Hepatocyte (in vitro differentiated cells): ENCODE measurements at regions not wholly inside any gene's neighbourhood (a gene's known extent, or its start where the extent isn't known, plus 50 kb on each side); places are given as distances from the start of the nearest gene placed in this dataset.

Experiments used
- DNase-seq: peaks from one replicate; pipeline ENCODE4 v3.0.0-alpha.2; 2016; ENCODE audit warnings: low spot score
- H2AFZ ChIP-seq: fragments of 200-600 bp; sonication (generic); 2 replicates; pipeline ENCODE4 v1.6.0; 2016; ENCODE audit warnings: antibody characterized with exemption, mild to moderate bottlenecking
- H3K27ac ChIP-seq: fragments of 200-600 bp; sonication (generic); 2 replicates; pipeline ENCODE4 v1.5.1; 2016; ENCODE audit warnings: mild to moderate bottlenecking
- H3K27me3 ChIP-seq: fragments of 200-600 bp; sonication (generic); 2 replicates; pipeline ENCODE4 v1.6.1; 2016
- H3K36me3 ChIP-seq: fragments of 200-600 bp; sonication (generic); replicated peaks from 2 replicates; pipeline ENCODE4 v1.5.1; 2016; ENCODE audit warnings: low read depth; ENCODE audit not compliant: insufficient read depth
- H3K4me1 ChIP-seq: fragments of 200-600 bp; sonication (generic); 2 replicates; pipeline ENCODE4 v1.5.1; 2016; ENCODE audit warnings: mild to moderate bottlenecking, moderate library complexity; ENCODE audit not compliant: insufficient read depth
- H3K4me2 ChIP-seq: fragments of 200-600 bp; sonication (generic); 2 replicates; pipeline ENCODE4 v1.6.0; 2016
- H3K4me3 ChIP-seq: fragments of 200-600 bp; sonication (generic); 2 replicates; pipeline ENCODE4 v1.5.1; 2016; ENCODE audit warnings: mild to moderate bottlenecking
- H3K79me2 ChIP-seq: fragments of 200-600 bp; sonication (generic); 2 replicates; pipeline ENCODE4 v1.6.0; 2017; ENCODE audit warnings: mild to moderate bottlenecking
- H3K9me2 ChIP-seq: fragments of 200-600 bp; sonication (generic); replicated peaks from 2 replicates; pipeline ENCODE4 v1.6.0; 2017; ENCODE audit warnings: mild to moderate bottlenecking; ENCODE audit not compliant: insufficient read depth
- H3K9me3 ChIP-seq: fragments of 200-600 bp; sonication (generic); 2 replicates; pipeline ENCODE4 v1.5.1; 2016; ENCODE audit warnings: low read depth, mild to moderate bottlenecking
- H4K20me1 ChIP-seq: fragments of 200-600 bp; sonication (generic); 2 replicates; pipeline ENCODE4 v1.6.0; 2016; ENCODE audit warnings: mild to moderate bottlenecking; ENCODE audit not compliant: insufficient read depth, poor library complexity, severe bottlenecking
- EZH2 ChIP-seq: fragments of 200-600 bp; sonication (generic); IDR thresholded peaks from 2 replicates; pipeline ENCODE4 v1.6.1; 2016; ENCODE audit warnings: antibody characterized with exemption, mild to moderate bottlenecking, borderline replicate concordance
- EZH2phosphoT487 ChIP-seq: fragments of 200-600 bp; sonication (generic); IDR thresholded peaks from one replicate; pipeline ENCODE4 v1.6.1; 2018; ENCODE audit warnings: antibody characterized with exemption, mild to moderate bottlenecking, low read depth, moderate library complexity; ENCODE audit not compliant: unreplicated experiment, severe bottlenecking
- WGBS: methylation state at CpG from one replicate; pipeline ENCODE4 v1.1.6; 2016; ENCODE audit warnings: low lambda C conversion rate; ENCODE audit errors: missing lambda C conversion rate; 5-methylcytosine and 5-hydroxymethylcytosine counted together
- TF ChIP-seq, protein P1 (sequence below): fragments of 200-600 bp; sonication (generic); IDR thresholded peaks from 2 replicates; pipeline ENCODE4 v1.5.1; 2016; ENCODE audit warnings: antibody characterized with exemption, mild to moderate bottlenecking; ENCODE audit not compliant: poor library complexity

DNA sequence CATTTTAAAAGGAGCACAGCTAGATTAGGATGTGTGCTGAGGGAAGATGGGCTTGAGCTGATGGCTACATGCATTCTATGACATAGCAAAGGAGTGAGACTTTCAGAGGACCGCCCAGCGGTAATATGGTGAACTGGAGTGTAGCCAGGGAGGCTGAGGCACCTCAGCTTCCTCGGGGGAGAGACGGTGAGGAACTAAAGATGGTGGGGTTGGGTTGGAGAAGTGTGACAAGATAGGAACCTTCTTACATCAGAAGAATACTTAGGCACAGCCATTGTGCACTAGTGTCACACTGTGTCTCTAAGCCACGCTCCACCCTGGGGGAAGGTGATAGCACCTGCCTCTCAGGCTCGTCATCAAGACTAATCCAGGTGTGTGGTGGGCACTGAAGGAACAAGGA is 118.0 kb upstream of the IRX2 start:
- DNase-seq: no peak
- Histone ChIP-seq H3K79me2 (no peaks in the 10 kb centered on the region), H3K4me3 (no peak overlapping the region), H3K4me2 (no peak overlapping the region), H3K36me3 (no peaks in the 10 kb centered on the region), H3K27me3 (no peaks in the 10 kb centered on the region), H3K4me1 (no peaks in the 10 kb centered on the region), H3K9me2 (no peaks in the 10 kb centered on the region), H3K27ac (no peak overlapping the region), H3K9me3 (no peaks in the 10 kb centered on the region), H4K20me1 (no peaks in the 10 kb centered on the region), H2AFZ (no peak overlapping the region)
- whole genome bisulfite sequencing: 90% methylated on average over 6 of the region's 6 CpGs
- no peak for TF ChIP-seq EZH2phosphoT487
- TF ChIP-seq EZH2: no peak
- TF ChIP-seq, protein P1, sequence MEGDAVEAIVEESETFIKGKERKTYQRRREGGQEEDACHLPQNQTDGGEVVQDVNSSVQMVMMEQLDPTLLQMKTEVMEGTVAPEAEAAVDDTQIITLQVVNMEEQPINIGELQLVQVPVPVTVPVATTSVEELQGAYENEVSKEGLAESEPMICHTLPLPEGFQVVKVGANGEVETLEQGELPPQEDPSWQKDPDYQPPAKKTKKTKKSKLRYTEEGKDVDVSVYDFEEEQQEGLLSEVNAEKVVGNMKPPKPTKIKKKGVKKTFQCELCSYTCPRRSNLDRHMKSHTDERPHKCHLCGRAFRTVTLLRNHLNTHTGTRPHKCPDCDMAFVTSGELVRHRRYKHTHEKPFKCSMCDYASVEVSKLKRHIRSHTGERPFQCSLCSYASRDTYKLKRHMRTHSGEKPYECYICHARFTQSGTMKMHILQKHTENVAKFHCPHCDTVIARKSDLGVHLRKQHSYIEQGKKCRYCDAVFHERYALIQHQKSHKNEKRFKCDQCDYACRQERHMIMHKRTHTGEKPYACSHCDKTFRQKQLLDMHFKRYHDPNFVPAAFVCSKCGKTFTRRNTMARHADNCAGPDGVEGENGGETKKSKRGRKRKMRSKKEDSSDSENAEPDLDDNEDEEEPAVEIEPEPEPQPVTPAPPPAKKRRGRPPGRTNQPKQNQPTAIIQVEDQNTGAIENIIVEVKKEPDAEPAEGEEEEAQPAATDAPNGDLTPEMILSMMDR: no peak

DNA sequence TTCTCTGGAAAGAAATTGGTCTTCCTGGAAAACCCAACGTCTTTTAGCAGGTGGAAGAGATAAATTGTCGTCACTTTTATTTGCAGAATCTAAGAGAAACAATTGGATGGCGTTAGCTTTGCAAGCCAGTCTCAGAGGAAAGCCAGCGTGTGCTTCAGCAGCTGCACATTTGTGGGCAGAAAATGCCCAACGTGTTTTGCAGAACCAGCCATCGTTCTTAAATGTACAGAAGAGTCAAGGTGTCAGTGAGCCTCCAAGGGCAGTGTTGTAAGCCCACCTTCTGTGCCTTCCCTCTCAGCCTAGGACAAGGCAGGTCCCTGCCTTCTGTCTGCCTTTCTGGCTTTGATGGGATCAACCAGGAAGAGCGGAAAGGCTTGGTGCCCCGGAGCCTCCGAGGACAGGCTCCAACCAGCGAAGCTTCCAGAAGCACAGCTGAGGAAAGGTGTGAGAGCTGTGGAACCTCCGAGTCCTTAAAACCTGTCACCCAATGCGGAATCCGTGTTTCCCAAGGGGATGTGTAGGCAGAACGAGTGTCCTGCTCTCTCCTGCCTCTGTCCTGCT is 116.0 kb upstream of the IRX2 start:
- H3K9me3 ChIP-seq: no peaks in the 10 kb centered on the region
- WGBS: 80% methylated on average over 14 of the region's 14 CpGs

DNA sequence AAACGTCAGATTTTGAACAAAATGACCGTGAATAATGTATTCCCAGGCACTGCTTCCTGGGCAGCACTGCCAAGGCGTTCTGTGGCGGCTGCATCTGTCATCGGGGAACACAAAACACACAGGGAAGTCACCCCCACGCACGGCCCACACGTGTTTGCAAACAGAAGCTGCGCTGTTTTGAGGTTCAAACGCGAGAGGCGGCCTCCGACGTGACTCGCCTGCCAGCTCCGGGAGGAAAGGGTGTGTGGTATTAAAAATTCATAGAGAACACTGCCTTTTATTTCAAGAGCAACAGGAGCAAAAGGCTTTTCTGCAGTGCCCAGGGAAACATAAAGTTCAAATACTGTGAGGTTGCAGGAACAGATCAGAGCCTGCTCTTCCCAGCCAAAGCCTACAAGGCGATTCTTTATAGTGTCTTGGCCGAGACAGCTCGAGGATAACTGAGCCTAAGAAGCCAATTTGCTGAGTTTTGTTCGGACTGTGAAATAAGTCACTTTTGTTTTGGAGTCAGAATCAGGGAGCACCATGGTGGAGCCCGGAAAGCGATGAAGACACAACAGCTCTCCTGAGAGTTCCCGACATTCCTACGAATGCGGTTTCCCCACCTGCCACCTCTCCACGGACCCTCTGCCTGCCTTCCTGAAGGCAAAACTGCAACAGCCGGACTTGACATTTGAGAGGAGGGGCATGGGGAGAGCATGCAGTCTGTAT is 115.3 kb upstream of the IRX2 start:
- Histone ChIP-seq H4K20me1 (no peaks in the 10 kb centered on the region), H3K4me1 (no peaks in the 10 kb centered on the region), H3K27ac (no peak overlapping the region), H2AFZ (no peak overlapping the region), H3K4me2 (no peak overlapping the region), H3K79me2 (no peaks in the 10 kb centered on the region), H3K36me3 (no peaks in the 10 kb centered on the region), H3K4me3 (no peak overlapping the region), H3K9me3 (no peaks in the 10 kb centered on the region), H3K9me2 (no peaks in the 10 kb centered on the region), H3K27me3 (no peaks in the 10 kb centered on the region)
- 93% methylated on average over 27 of the region's 27 CpGs for WGBS
- no peak for DNase-seq
- TF ChIP-seq EZH2phosphoT487: no peak
- no peak for TF ChIP-seq EZH2

More for the DNA sequence above, 116.0 kb upstream of the IRX2 start:
- TF ChIP-seq EZH2phosphoT487: no peak
- TF ChIP-seq, protein P1: no peak
- no peak for TF ChIP-seq EZH2
- Histone ChIP-seq H3K9me2 (no peaks in the 10 kb centered on the region), H3K36me3 (no peaks in the 10 kb centered on the region), H3K4me1 (no peaks in the 10 kb centered on the region), H3K27ac (no peak overlapping the region), H3K79me2 (no peaks in the 10 kb centered on the region), H3K4me3 (no peak overlapping the region), H3K27me3 (no peaks in the 10 kb centered on the region), H3K4me2 (no peak overlapping the region), H2AFZ (no peak overlapping the region), H4K20me1 (no peaks in the 10 kb centered on the region)
- DNase-seq: no peak

DNA sequence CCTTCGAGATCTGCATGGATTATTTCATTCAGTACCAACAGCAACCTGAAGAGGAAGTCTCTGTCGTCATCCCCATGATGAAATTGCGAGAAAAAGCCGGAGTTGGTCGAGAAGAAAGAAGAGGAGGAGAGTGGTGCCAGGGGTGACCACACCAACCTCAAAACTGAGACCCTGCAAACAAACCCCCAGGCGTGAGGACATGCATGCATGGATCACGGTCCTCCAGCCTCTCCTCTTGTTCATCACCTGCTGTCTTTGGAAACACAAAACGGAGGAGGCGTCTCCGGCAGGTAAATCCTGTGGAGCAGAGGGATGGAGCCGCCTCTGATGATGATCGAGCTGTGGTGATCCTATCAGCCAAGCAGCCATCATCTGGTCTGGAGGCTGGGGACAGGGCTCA is 114.4 kb upstream of the IRX2 start:
- TF ChIP-seq, protein P1: no peak
- no peak for TF ChIP-seq EZH2
- 94% methylated on average over 12 of the region's 12 CpGs for WGBS
- Histone ChIP-seq H2AFZ (no peak overlapping the region), H3K9me3 (no peaks in the 10 kb centered on the region), H4K20me1 (no peaks in the 10 kb centered on the region), H3K4me1 (no peaks in the 10 kb centered on the region), H3K27me3 (no peaks in the 10 kb centered on the region), H3K36me3 (no peaks in the 10 kb centered on the region), H3K9me2 (no peaks in the 10 kb centered on the region), H3K4me3 (no peak overlapping the region), H3K79me2 (no peaks in the 10 kb centered on the region), H3K4me2 (no peak overlapping the region), H3K27ac (no peak overlapping the region)
- DNase-seq: no peak
